HCT116 (cell line): ENCODE measurements at regions not wholly inside any gene's neighbourhood (a gene's known extent, or its start where the extent isn't known, plus 50 kb on each side); places are given as distances from the start of the nearest gene placed in this dataset.

Experiments
- CEBPB ChIP-seq: IDR thresholded peaks from 2 replicates; pipeline ENCODE4 v1.6.1; 2012; ENCODE audit warnings: low read depth
- EGR1 ChIP-seq: IDR thresholded peaks from 2 replicates; pipeline ENCODE4 v1.6.1; 2012; ENCODE audit warnings: low read depth
- EZH2 ChIP-seq: fragments of 200-600 bp; sonication (generic); IDR thresholded peaks from 2 replicates; pipeline ENCODE4 v1.6.1; 2017; ENCODE audit warnings: antibody characterized with exemption, mixed run types
- EZH2phosphoT487 ChIP-seq: fragments of 200-600 bp; IDR thresholded peaks from 2 replicates; pipeline ENCODE4 v1.6.1; 2018; ENCODE audit warnings: antibody characterized with exemption, borderline replicate concordance
- JUND ChIP-seq: IDR thresholded peaks from 2 replicates; pipeline ENCODE4 v1.6.1; 2012
- MAX ChIP-seq: IDR thresholded peaks from 2 replicates; pipeline ENCODE4 v1.6.1; 2012
- POLR2A ChIP-seq: IDR thresholded peaks from 2 replicates; pipeline ENCODE4 v1.7.0; 2011; ENCODE audit warnings: borderline replicate concordance; ENCODE audit not compliant: insufficient read depth, insufficient read length; ENCODE audit errors: extremely low read depth
- POLR2AphosphoS5 ChIP-seq: IDR thresholded peaks from 2 replicates; pipeline ENCODE4 v1.6.1; 2011; ENCODE audit warnings: mild to moderate bottlenecking, low read depth, low read length, moderate library complexity
- RAD21 ChIP-seq: IDR thresholded peaks from 2 replicates; pipeline ENCODE4 v1.6.1; 2012; ENCODE audit warnings: low read depth, mild to moderate bottlenecking
- SP1 ChIP-seq: IDR thresholded peaks from 2 replicates; pipeline ENCODE4 v1.6.1; 2012; ENCODE audit warnings: low read depth
- ZBTB33 ChIP-seq: IDR thresholded peaks from 2 replicates; pipeline ENCODE4 v1.6.1; 2011; ENCODE audit warnings: mild to moderate bottlenecking, low read length, moderate library complexity; ENCODE audit not compliant: insufficient replicate concordance; ENCODE audit errors: extremely low read depth
- TF ChIP-seq, protein P1 (sequence below), 3 experiments: fragments of 200-600 bp in 1 of 3; sonication (generic) in 1 of 3; IDR thresholded peaks in 2 of 3; conservative IDR thresholded peaks in 1 of 3; 2 replicates each; pipeline ENCODE4 v1.5.1; 2012 to 2017; ENCODE audit warnings: low read depth in 2 of 3, low read length in 2 of 3, antibody characterized with exemption in 1 of 3, borderline replicate concordance in 1 of 3, control low read depth in 1 of 3, mild to moderate bottlenecking in 1 of 3, mixed read lengths in 1 of 3, mixed run types in 1 of 3, moderate library complexity in 1 of 3; ENCODE audit not compliant: insufficient read depth in 1 of 3
- TF ChIP-seq, protein P2 (sequence below): IDR thresholded peaks from 2 replicates; pipeline ENCODE4 v1.6.1; 2012; ENCODE audit warnings: low read depth
- TF ChIP-seq, protein P3 (sequence below): IDR thresholded peaks from 2 replicates; pipeline ENCODE4 v1.6.1; 2012

DNA sequence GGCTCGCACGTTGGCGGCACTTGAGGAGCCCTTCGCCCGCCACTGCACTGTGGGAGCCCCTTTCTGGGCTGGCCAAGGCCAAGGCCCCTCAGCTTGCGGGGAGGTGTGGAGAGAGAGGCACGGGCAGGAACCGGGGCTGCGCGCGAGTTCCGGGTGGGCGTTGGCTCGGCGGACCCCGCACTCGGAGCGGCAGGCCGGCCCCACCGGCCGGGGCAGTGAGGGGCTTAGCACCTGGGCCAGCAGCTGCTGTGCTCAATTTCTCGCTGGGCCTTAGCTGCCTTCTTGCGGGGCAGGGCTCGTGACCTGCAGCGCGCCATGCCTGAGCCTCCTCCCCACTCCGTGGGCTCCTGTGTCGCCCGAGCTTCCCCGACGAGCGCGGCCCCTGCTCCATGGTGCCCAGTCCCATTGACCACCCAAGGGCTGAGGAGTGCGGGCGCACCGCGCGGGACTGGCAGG is 71.6 kb upstream of the CNTN1 start:
- no peak for TF ChIP-seq EZH2
- no peak for TF ChIP-seq POLR2A
- TF ChIP-seq MAX: no peak
- TF ChIP-seq EZH2phosphoT487: no peak
- TF ChIP-seq, protein P1, sequence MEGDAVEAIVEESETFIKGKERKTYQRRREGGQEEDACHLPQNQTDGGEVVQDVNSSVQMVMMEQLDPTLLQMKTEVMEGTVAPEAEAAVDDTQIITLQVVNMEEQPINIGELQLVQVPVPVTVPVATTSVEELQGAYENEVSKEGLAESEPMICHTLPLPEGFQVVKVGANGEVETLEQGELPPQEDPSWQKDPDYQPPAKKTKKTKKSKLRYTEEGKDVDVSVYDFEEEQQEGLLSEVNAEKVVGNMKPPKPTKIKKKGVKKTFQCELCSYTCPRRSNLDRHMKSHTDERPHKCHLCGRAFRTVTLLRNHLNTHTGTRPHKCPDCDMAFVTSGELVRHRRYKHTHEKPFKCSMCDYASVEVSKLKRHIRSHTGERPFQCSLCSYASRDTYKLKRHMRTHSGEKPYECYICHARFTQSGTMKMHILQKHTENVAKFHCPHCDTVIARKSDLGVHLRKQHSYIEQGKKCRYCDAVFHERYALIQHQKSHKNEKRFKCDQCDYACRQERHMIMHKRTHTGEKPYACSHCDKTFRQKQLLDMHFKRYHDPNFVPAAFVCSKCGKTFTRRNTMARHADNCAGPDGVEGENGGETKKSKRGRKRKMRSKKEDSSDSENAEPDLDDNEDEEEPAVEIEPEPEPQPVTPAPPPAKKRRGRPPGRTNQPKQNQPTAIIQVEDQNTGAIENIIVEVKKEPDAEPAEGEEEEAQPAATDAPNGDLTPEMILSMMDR (IDR thresholded peaks at IDR 0.05 in 2 of 3, conservative IDR thresholded peaks at IDR 0.05 in 1 of 3; ENCODE audit: borderline replicate concordance in 1 of 3, insufficient read depth in 1 of 3, low read depth in 2 of 3, low read length in 2 of 3): no peak
- TF ChIP-seq CEBPB: no peak
- no peak for TF ChIP-seq JUND
- TF ChIP-seq, protein P2, sequence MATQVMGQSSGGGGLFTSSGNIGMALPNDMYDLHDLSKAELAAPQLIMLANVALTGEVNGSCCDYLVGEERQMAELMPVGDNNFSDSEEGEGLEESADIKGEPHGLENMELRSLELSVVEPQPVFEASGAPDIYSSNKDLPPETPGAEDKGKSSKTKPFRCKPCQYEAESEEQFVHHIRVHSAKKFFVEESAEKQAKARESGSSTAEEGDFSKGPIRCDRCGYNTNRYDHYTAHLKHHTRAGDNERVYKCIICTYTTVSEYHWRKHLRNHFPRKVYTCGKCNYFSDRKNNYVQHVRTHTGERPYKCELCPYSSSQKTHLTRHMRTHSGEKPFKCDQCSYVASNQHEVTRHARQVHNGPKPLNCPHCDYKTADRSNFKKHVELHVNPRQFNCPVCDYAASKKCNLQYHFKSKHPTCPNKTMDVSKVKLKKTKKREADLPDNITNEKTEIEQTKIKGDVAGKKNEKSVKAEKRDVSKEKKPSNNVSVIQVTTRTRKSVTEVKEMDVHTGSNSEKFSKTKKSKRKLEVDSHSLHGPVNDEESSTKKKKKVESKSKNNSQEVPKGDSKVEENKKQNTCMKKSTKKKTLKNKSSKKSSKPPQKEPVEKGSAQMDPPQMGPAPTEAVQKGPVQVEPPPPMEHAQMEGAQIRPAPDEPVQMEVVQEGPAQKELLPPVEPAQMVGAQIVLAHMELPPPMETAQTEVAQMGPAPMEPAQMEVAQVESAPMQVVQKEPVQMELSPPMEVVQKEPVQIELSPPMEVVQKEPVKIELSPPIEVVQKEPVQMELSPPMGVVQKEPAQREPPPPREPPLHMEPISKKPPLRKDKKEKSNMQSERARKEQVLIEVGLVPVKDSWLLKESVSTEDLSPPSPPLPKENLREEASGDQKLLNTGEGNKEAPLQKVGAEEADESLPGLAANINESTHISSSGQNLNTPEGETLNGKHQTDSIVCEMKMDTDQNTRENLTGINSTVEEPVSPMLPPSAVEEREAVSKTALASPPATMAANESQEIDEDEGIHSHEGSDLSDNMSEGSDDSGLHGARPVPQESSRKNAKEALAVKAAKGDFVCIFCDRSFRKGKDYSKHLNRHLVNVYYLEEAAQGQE: no peak
- no peak for TF ChIP-seq ZBTB33
- TF ChIP-seq RAD21: no peak
- TF ChIP-seq SP1: no peak
- no peak for TF ChIP-seq EGR1
- no peak for TF ChIP-seq POLR2AphosphoS5
- TF ChIP-seq, protein P3, sequence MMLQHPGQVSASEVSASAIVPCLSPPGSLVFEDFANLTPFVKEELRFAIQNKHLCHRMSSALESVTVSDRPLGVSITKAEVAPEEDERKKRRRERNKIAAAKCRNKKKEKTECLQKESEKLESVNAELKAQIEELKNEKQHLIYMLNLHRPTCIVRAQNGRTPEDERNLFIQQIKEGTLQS: no peak
